ENCODE measurements at regions not wholly inside any gene's neighbourhood (a gene's known extent, or its start where the extent isn't known, plus 50 kb on each side); places are given as distances from the start of the nearest gene placed in this dataset.

DNA sequence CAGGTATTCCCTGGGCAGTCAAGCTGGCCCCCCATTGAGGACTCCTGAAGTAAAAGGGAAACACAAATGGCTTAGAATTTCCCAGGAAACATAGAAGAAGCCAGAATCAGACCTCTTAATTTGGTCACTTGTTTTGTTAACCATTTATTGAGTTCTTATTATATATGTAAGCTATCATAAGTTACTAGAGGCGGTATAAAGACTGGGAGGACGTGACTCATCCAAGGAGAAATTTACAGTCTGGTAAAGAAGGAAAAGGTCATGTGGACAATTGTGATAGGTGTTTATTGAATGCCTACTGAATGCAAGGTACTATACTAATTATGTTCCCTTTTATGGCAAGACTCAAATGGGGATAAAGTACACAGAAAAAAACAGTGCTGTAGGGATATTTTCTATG is 146.7 kb downstream of the DYRK2 start:
- TF ChIP-seq, protein P1, sequence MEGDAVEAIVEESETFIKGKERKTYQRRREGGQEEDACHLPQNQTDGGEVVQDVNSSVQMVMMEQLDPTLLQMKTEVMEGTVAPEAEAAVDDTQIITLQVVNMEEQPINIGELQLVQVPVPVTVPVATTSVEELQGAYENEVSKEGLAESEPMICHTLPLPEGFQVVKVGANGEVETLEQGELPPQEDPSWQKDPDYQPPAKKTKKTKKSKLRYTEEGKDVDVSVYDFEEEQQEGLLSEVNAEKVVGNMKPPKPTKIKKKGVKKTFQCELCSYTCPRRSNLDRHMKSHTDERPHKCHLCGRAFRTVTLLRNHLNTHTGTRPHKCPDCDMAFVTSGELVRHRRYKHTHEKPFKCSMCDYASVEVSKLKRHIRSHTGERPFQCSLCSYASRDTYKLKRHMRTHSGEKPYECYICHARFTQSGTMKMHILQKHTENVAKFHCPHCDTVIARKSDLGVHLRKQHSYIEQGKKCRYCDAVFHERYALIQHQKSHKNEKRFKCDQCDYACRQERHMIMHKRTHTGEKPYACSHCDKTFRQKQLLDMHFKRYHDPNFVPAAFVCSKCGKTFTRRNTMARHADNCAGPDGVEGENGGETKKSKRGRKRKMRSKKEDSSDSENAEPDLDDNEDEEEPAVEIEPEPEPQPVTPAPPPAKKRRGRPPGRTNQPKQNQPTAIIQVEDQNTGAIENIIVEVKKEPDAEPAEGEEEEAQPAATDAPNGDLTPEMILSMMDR (IDR thresholded peaks at IDR 0.05), result no peak
- TF ChIP-seq ZFX (IDR thresholded peaks at IDR 0.05; ENCODE audit: borderline replicate concordance), result no peak

All from 22Rv1 (cell line).